Type B pancreatic cell (in vitro differentiated cells): ENCODE measurements at regions not wholly inside any gene's neighbourhood (a gene's known extent, or its start where the extent isn't known, plus 50 kb on each side); places are given as distances from the start of the nearest gene placed in this dataset.

ENCODE experiments used
- DNase-seq: peaks from one replicate; pipeline ENCODE4 v3.0.0; 2021; ENCODE audit warnings: mixed read lengths; ENCODE audit not compliant: unreplicated experiment; ENCODE audit errors: extremely low spot score
- H3K27ac Mint-ChIP-seq: 2 replicates; pipeline ENCODE4 v1.8.0; 2021; ENCODE audit warnings: mild to moderate bottlenecking, mixed read lengths
- H3K27me3 Mint-ChIP-seq: 2 replicates; pipeline ENCODE4 v1.8.0; 2021; ENCODE audit warnings: mixed read lengths
- H3K36me3 Mint-ChIP-seq: 2 replicates; pipeline ENCODE4 v1.8.0; 2021; ENCODE audit warnings: mixed read lengths
- H3K4me1 Mint-ChIP-seq: one replicate; pipeline ENCODE4 v1.8.0; 2021; ENCODE audit warnings: mixed read lengths; ENCODE audit not compliant: unreplicated experiment
- H3K4me3 Mint-ChIP-seq: 2 replicates; pipeline ENCODE4 v1.8.0; 2021; ENCODE audit warnings: mild to moderate bottlenecking, mixed read lengths
- H3K9me3 Mint-ChIP-seq: 2 replicates; pipeline ENCODE4 v1.8.0; 2021; ENCODE audit warnings: mixed read lengths
- CTCF ChIP-seq: fragments of 200-600 bp; sonication (generic); conservative IDR thresholded peaks from 2 replicates; pipeline ENCODE4 v1.5.0; 2021; ENCODE audit warnings: antibody characterized with exemption, mild to moderate bottlenecking

- no peaks in the 10 kb centered on the region for H3K27me3 Mint-ChIP-seq
- no peak overlapping the region for H3K4me3 Mint-ChIP-seq
- H3K27ac Mint-ChIP-seq = no peak overlapping the region
- no peak for TF ChIP-seq CTCF
- H3K36me3 Mint-ChIP-seq = no peaks in the 10 kb centered on the region
- no peak for DNase-seq
- H3K9me3 Mint-ChIP-seq = no peaks in the 10 kb centered on the region
- H3K4me1 Mint-ChIP-seq = peaks cover 9% of the 10 kb centered on the region
Measured at GRCh38 chr22:48707763-48708557, 1119.7 kb downstream of the BRD1 start.

GRCh38 chr22:48706934-48707762, 1120.5 kb downstream of the BRD1 start:
- no peak for TF ChIP-seq CTCF
- DNase-seq = no peak
- H3K27ac Mint-ChIP-seq = no peak overlapping the region
- no peaks in the 10 kb centered on the region for H3K36me3 Mint-ChIP-seq
- peaks cover 9% of the 10 kb centered on the region for H3K4me1 Mint-ChIP-seq
- no peaks in the 10 kb centered on the region for H3K9me3 Mint-ChIP-seq
- no peak overlapping the region for H3K4me3 Mint-ChIP-seq
- H3K27me3 Mint-ChIP-seq = no peaks in the 10 kb centered on the region

GRCh38 chr22:48705917-48706605, 1121.6 kb downstream of the BRD1 start:
- DNase-seq = no peak
- Mint-ChIP-seq H3K4me1 (peaks cover 9% of the 10 kb centered on the region), H3K27ac (no peak overlapping the region), H3K27me3 (no peaks in the 10 kb centered on the region), H3K9me3 (no peaks in the 10 kb centered on the region), H3K36me3 (no peaks in the 10 kb centered on the region), H3K4me3 (no peak overlapping the region)
- TF ChIP-seq CTCF = no peak

GRCh38 chr22:48705159-48705916, 1122.3 kb downstream of the BRD1 start:
- H3K4me1 Mint-ChIP-seq = peaks cover 9% of the 10 kb centered on the region
- no peaks in the 10 kb centered on the region for H3K27me3 Mint-ChIP-seq
- H3K9me3 Mint-ChIP-seq = no peaks in the 10 kb centered on the region
- no peaks in the 10 kb centered on the region for H3K36me3 Mint-ChIP-seq
- DNase-seq = no peak
- H3K27ac Mint-ChIP-seq = no peak overlapping the region
- no peak overlapping the region for H3K4me3 Mint-ChIP-seq
- no peak for TF ChIP-seq CTCF

- Mint-ChIP-seq H3K27ac (no peak overlapping the region), H3K27me3 (no peaks in the 10 kb centered on the region)
Measured at GRCh38 chr22:48704335-48704734, 1123.3 kb downstream of the BRD1 start.

More at GRCh38 chr22:48704335-48704734, 1123.3 kb downstream of the BRD1 start:
- Mint-ChIP-seq H3K4me3 (no peak overlapping the region), H3K36me3 (no peaks in the 10 kb centered on the region), H3K4me1 (peaks cover 9% of the 10 kb centered on the region), H3K9me3 (no peaks in the 10 kb centered on the region)
- no peak for TF ChIP-seq CTCF
- DNase-seq = no peak
